ENCODE measurements at regions not wholly inside any gene's neighbourhood (a gene's known extent, or its start where the extent isn't known, plus 50 kb on each side); places are given as distances from the start of the nearest gene placed in this dataset.

DNA sequence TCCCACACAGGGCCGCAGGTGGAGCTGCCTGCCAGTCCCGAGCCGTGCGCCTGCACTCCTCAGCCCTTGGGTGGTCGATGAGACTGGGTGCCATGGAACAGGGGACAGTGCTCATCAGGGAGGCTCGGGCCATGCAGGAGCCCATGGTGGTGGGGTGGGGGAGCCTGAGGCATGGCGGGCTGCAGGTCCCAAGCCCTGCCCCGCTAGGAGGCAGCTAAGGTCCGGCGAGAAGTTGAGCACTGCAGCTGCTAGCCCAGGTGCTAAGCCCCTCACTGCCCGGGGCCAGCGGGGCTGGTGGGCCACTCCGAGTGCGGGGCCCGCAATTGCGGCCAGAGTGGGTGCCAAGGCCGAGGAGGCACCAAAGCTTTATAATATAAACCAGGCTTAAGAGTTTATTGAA lies 479.7 kb downstream of the MMUT start:
- DNase-seq (ENCODE audit: low read depth in 1 of 2, low spot score in 1 of 2), result no peak
- H3K27ac ChIP-seq (replicated peaks), result no peak overlapping the region
- no peaks in the 10 kb centered on the region for H3K27me3 ChIP-seq (ENCODE audit: insufficient read depth, poor library complexity, severe bottlenecking)
- no peak overlapping the region for H3K4me3 ChIP-seq (replicated peaks; ENCODE audit: insufficient read depth, low read length)
- no peak for TF ChIP-seq GABPA (IDR thresholded peaks at IDR 0.05; ENCODE audit: low read depth)
- no peak for TF ChIP-seq POLR2AphosphoS5 (IDR thresholded peaks at IDR 0.05; ENCODE audit: low read depth)
- TF ChIP-seq SPI1 (IDR thresholded peaks at IDR 0.05; ENCODE audit: borderline replicate concordance, low read depth), result no peak
- TF ChIP-seq, protein P1, sequence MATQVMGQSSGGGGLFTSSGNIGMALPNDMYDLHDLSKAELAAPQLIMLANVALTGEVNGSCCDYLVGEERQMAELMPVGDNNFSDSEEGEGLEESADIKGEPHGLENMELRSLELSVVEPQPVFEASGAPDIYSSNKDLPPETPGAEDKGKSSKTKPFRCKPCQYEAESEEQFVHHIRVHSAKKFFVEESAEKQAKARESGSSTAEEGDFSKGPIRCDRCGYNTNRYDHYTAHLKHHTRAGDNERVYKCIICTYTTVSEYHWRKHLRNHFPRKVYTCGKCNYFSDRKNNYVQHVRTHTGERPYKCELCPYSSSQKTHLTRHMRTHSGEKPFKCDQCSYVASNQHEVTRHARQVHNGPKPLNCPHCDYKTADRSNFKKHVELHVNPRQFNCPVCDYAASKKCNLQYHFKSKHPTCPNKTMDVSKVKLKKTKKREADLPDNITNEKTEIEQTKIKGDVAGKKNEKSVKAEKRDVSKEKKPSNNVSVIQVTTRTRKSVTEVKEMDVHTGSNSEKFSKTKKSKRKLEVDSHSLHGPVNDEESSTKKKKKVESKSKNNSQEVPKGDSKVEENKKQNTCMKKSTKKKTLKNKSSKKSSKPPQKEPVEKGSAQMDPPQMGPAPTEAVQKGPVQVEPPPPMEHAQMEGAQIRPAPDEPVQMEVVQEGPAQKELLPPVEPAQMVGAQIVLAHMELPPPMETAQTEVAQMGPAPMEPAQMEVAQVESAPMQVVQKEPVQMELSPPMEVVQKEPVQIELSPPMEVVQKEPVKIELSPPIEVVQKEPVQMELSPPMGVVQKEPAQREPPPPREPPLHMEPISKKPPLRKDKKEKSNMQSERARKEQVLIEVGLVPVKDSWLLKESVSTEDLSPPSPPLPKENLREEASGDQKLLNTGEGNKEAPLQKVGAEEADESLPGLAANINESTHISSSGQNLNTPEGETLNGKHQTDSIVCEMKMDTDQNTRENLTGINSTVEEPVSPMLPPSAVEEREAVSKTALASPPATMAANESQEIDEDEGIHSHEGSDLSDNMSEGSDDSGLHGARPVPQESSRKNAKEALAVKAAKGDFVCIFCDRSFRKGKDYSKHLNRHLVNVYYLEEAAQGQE (IDR thresholded peaks at IDR 0.05; ENCODE audit: insufficient replicate concordance, low read depth), result no peak
- TF ChIP-seq, protein P2, sequence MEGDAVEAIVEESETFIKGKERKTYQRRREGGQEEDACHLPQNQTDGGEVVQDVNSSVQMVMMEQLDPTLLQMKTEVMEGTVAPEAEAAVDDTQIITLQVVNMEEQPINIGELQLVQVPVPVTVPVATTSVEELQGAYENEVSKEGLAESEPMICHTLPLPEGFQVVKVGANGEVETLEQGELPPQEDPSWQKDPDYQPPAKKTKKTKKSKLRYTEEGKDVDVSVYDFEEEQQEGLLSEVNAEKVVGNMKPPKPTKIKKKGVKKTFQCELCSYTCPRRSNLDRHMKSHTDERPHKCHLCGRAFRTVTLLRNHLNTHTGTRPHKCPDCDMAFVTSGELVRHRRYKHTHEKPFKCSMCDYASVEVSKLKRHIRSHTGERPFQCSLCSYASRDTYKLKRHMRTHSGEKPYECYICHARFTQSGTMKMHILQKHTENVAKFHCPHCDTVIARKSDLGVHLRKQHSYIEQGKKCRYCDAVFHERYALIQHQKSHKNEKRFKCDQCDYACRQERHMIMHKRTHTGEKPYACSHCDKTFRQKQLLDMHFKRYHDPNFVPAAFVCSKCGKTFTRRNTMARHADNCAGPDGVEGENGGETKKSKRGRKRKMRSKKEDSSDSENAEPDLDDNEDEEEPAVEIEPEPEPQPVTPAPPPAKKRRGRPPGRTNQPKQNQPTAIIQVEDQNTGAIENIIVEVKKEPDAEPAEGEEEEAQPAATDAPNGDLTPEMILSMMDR (IDR thresholded peaks at IDR 0.05; ENCODE audit: insufficient read depth, low read length), result no peak

DNA sequence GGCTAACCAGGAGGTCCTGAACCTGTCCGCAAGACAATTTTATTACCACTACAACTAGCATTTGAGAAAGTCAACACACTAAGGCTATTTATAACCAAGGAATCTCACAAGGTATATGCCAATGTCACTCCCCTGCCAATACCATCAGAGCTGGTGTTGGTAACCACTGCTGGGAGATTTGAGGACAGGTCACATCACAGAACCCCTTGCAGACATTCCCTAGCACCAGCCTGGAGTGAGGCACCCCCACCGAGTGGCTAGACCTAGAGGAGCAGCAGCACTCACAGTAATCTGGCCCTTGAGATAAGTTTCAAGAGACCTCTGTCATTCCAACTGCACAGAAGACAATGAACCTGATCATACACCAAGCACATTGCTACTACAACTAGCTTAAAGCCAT lies 483.2 kb downstream of the MMUT start:
- TF ChIP-seq, protein P1 (IDR thresholded peaks at IDR 0.05; ENCODE audit: insufficient replicate concordance, low read depth), result no peak
- TF ChIP-seq GABPA (IDR thresholded peaks at IDR 0.05; ENCODE audit: low read depth), result no peak
- TF ChIP-seq SPI1 (IDR thresholded peaks at IDR 0.05; ENCODE audit: borderline replicate concordance, low read depth), result no peak
- TF ChIP-seq, protein P2 (IDR thresholded peaks at IDR 0.05; ENCODE audit: insufficient read depth, low read length), result no peak
- no peak for TF ChIP-seq POLR2AphosphoS5 (IDR thresholded peaks at IDR 0.05; ENCODE audit: low read depth)
- DNase-seq (ENCODE audit: low read depth in 1 of 2, low spot score in 1 of 2), result no peak
- Histone ChIP-seq H3K27me3 (ENCODE audit: insufficient read depth, poor library complexity, severe bottlenecking) (no peaks in the 10 kb centered on the region), H3K4me3 (replicated peaks; ENCODE audit: insufficient read depth, low read length) (no peak overlapping the region), H3K27ac (replicated peaks) (no peak overlapping the region)

DNA sequence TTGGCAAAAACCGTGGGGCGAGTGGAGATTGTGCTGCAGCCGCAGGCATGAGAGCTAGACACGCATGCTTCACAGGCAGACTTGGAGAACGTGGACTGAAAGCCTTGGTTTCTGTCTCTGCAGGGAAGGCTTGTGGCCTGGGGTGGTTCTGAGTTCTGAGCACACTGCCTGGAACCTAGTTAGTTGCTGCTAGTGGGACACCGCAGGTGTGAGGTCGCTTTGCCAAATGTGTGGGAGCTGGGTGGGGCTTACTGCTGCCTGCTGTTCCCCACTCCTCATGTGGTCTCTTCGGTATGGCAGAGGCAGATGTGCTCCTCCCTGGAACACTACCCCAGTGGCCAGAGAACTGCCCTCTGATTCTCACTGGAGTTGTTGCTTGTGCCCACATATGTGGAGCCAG lies 484.0 kb downstream of the MMUT start:
- H3K27ac ChIP-seq (replicated peaks), result no peak overlapping the region
- TF ChIP-seq GABPA (IDR thresholded peaks at IDR 0.05; ENCODE audit: low read depth) (no peak), SPI1 (IDR thresholded peaks at IDR 0.05; ENCODE audit: borderline replicate concordance, low read depth) (no peak), POLR2AphosphoS5 (IDR thresholded peaks at IDR 0.05; ENCODE audit: low read depth) (no peak)
- TF ChIP-seq, protein P2 (IDR thresholded peaks at IDR 0.05; ENCODE audit: insufficient read depth, low read length), result no peak
- TF ChIP-seq, protein P1 (IDR thresholded peaks at IDR 0.05; ENCODE audit: insufficient replicate concordance, low read depth), result no peak
- no peaks in the 10 kb centered on the region for H3K27me3 ChIP-seq (ENCODE audit: insufficient read depth, poor library complexity, severe bottlenecking)
- no peak for DNase-seq (ENCODE audit: low read depth in 1 of 2, low spot score in 1 of 2)
- H3K4me3 ChIP-seq (replicated peaks; ENCODE audit: insufficient read depth, low read length), result no peak overlapping the region
